ELF-1 (cell line): ENCODE measurements at regions not wholly inside any gene's neighbourhood (a gene's known extent, or its start where the extent isn't known, plus 50 kb on each side); places are given as distances from the start of the nearest gene placed in this dataset.
A peak's percentile ranks its signal among the peaks of the same experiment; 100 is the strongest.

Experiments used
- DNase-seq: peaks from one replicate; pipeline ENCODE4 v3.0.0-alpha.2; 2016; ENCODE audit warnings: low read depth, low spot score

DNA sequence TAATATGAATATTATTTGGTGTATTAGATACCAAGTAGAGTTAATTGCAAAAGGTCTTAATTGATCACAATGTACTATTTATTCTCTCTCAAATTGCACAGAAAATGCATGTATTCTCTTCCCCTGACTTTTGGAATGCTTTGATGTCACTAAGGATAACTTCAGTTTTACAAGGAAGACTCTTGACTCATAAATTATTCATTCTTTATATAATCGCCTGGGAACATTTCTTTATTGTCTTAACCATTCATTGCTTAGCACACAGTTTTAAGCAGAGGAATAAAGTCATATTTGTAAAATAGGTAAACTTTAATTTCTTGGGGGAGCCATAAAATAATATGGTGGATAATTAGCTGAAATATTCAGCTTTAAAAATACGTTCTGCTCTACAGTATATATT lies 306.0 kb upstream of the TMEM229A start:
- DNase-seq = no peak

DNA sequence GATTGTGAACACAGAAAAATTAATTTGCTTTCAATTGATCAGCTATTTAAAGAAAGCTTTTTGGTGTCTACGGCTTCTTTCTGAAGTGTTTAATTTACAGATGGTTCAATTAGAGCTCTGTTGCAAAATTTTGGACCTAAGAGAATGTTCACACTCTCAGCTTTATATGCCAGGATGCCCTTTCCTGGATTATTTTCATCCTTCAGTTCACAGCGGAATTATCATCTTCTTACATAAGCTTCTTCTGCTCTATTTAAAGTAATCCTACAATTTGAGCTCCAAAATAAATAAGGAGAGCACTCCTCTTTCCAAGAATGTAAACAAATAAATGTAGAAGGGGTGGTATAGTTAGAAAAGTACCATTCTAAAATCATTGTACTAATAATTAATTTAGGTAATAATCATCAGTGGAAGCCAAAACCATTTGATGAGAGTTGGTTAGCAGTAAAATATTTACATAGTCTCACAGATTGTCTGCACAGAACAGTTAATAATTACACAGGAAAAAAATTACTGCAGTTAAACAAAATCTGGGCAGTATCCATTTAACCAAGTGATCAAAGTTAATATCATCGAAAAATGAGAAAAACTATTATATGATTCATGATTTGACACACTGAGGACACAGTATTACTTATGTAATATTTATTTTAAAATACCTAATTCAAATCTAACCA lies 298.0 kb upstream of the TMEM229A start:
- DNase-seq = no peak

DNA sequence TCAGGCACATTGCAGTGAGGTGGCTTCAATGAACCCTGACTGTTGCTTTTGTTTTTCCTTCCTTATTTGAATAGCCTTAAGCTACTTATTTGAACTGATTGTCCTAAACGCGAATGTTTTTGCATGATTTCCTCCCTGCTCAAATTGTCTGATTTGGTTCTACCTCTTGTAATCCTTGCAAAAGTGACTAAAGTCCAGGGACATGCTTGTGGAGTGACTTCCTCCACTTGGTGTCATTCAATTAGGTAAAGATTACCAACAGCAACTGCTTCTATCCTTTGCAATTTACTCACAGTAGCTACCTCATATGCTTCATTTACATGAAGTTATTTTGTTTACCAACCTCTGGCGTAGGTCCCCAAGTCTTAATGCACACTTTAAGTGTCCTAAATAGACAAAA lies 295.9 kb upstream of the TMEM229A start:
- no peak for DNase-seq

DNA sequence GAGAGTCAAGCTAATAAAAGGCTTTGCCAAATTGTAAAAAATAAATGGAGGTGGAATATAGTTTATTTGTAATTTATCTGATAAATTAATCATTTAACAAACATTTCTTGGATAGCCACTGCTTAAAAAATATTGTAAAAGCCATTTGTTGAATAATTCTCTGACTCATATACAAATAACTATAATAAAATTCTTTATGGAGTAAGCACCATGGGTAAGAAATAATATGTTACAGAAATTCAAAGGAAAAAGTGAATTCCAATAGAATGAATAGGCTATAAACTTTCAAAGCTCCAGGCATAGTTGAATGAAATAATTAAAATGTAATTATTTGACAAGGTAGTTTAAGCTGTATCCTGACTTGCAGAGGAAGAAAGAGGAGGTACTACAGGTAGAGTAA lies 291.4 kb upstream of the TMEM229A start:
- no peak for DNase-seq

DNA sequence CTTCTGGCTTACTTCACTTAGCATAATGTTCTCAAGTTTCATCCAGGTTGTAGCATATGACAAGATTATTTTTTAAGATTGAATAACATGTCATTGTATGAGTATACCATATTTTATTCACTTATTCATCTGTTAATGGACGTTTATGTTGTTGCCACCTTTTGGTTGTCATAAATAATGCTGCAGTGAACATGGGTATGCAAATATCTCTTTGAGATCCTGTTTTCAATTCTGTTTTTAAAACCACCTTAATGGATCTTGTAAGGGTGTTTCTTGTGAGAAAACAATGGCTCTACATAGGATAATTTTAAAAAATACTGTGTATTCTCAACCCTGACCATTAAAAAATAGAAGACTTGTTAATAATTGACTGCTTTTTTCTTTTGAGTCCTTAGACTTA lies 290.7 kb upstream of the TMEM229A start:
- no peak for DNase-seq

DNA sequence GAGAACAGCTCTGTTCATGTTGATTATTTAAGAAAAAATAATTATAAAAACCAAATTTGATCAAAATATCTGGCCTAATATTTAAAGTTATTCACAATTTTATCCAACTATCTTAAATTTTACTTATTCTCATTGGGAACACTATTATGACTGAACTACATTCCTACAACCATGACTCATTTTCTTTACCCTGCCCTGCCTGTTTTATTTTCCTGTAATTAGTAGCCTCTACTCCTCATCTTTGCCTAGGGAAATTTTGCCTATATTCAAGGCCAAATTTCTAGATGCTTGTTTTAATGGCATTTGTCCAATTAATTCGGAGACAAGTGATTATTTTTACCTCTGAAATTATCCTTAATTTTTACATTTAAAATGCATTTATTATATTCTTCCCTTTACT lies 289.7 kb upstream of the TMEM229A start:
- no peak for DNase-seq

DNA sequence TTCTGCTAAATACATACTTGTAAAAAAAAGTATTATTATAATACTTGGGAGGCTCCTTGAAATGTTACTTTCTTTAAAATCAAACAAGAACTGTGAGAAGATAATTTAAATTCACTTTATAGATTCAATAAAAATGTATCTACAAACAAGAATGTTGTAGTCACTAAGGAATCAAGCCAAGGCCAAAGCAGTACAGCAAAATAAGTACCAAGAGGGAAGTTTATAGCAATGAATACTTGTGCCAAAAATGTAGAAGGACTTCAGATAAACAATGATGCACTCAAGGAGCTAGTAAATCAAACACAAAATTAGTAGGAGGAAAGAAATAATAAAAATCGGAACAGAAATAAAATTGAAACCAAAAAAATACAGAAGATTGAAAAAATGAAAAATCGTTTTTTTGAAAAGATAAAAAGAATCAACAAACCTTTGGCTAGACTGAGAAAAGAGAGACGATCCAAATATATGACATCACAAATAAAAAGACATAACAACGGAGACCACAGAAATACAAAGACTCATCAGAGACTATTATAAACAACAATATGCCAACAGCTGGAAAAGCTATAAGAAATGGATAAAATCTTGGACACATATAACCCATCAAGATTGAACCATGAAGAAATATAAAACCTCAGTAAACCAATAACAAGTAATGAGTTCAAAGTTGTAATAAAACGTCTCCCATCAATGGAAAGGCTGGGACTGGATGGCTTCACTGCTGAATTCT lies 286.0 kb upstream of the TMEM229A start:
- DNase-seq = no peak

DNA sequence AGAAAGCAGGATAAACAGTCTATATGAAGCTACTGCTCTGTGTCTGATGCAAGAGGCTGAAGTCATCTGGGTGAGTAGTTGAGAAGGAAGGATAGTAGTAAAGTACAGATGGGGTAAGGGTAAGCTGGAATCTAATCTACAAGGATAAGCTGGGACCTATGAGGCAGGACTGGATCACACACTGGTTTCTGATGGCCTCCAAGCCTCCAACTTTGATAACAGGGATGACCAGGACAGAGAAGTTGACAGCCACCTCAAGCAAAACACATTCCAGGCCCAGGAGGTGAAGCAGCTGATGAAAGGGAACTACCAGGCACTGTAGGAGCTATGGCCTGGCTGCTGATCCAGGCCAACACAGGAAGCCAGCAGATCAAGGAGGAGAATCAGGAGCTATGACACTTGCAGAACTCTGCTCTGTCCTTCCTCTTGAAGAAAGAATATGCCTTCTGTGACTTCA lies 278.1 kb upstream of the TMEM229A start:
- peak; percentile 14 for DNase-seq

DNA sequence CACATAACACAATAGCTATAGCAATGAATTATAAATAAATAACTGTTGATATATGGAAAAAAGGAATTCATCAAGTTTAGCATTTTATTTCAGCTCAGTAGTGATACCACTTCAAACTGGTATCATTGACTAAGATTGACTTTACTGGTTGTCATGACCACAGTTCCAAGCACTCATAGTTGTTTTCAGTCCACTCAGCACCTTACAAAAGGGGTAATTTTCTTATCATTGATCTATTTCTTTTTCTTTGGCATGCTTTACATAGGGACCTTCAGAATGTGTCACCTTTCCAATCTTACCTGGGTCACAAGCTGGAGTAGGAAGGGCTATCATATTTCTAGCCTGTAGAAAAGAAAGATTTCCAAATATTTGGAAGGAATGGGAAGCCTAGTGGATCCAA lies 275.5 kb upstream of the TMEM229A start:
- DNase-seq = no peak

DNA sequence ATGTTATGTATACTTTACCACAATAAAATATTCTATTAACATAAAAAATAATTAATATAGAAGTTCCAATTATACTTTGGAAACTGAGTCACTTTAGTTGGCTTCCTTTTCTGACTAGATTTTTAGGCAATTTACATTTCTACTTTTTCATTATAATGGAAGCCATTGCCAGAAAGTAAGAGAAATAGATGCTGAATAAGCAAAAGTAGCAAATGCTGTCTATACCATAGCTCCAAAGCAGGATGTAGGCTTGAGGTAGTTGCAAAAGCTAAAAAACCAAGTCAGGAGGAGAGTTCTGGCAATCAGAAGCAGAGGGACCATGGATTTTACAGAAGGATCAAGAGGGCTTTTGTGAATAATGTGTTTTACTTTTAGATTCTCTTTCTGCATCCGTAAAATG lies 262.4 kb upstream of the TMEM229A start:
- DNase-seq = no peak

DNA sequence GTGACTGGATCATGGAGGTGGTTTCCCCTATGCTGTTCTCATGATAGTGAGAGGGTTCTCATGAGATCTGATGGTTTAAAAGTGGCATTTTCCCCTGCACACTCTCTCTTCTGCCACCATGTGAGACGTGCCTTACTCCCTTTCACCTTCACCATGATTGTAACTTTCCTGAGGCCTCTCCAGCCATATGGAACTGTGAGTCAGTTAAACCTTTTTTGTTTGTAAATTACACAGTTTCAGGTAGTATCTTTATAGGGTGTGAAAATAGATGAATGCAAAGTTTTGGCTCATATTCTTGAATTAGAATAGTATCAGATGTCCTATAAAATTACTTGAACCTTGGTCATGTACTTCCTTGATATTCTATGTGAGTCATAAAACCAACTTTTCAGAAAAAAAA lies 252.1 kb upstream of the TMEM229A start:
- no peak for DNase-seq

DNA sequence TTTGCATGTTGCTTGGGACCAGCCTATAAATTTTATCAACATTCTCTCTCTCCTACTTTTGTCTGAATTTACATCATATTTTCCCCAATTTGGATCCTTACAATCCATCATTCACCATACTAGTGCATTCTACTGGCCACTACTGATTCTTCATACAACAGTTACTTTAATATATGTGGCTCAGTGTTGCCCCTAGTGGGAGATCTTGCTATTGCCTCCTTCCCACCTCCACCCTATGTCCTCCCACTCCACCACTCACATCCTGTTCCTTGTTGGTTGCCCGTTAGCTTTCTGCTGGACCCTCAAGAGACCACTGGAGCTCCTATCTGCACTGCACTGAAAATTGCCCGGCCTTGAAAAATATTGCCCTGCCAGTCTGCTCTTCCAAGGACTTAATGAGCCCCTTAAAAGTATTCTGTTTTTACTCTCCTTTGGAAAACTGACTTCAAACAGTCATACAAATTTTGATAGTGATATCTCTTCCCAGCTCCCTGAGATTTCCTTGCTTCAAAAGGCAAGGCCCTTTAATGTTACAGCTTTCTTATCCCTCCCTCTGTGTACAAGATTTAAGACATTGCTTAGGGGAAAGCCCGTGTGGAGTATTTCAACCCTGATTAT lies 243.2 kb upstream of the TMEM229A start:
- peak; percentile 39 for DNase-seq

DNA sequence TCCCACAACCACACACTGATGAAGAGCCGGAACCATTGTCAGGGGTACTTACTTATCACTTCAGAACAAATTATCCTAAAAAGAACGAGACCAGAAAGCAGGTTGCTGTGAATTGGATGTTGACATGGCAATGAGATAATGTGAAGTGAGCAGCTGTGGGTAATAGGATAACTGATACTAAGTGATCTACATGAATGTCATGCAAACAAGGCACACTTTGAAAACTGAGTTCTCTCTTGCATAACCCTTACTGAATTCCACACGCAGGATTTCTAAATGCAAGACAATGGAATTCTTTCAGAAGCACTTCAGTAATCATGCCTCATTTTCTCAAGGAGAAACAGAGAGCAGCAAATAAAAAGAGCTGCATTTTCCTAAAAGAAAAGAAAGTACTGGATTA lies 242.5 kb upstream of the TMEM229A start:
- no peak for DNase-seq

DNA sequence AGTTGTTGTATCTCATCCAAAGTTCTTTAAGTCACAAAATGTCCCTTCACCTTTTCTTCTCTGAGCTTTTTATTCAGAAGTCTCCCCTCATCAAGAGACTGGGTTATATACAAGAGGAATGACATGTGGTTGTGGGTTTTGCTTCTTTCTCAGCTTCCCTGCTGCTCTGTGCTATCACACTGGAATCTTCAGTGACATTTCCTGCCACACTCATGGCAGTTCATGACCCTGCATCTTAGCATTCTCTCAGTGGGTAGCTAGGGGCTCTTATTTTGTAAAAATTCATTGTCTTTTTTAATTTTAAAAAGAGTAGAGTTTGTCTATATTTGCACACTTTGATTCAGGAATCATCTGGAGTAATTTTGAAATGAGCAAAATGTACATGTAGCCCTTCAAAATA lies 236.9 kb upstream of the TMEM229A start:
- DNase-seq = no peak

DNA sequence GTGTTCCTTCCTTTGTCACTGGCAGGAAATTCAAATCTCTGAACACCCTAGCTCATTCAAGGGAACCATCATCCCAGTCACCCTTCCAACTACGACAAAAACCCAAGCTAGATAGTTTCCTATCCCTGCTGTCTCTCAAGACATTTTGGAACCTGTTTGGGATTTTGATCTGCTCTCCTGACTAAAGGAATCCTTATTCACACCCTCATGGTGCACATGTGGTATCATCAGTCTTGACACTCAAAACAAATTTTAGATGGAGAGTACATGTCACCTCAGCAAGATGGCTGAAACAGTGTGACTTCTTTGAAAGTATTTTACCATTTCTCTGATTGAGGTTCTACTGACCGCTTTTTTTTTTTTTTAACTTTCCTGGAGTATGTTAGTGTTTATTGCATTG lies 234.3 kb upstream of the TMEM229A start:
- no peak for DNase-seq

DNA sequence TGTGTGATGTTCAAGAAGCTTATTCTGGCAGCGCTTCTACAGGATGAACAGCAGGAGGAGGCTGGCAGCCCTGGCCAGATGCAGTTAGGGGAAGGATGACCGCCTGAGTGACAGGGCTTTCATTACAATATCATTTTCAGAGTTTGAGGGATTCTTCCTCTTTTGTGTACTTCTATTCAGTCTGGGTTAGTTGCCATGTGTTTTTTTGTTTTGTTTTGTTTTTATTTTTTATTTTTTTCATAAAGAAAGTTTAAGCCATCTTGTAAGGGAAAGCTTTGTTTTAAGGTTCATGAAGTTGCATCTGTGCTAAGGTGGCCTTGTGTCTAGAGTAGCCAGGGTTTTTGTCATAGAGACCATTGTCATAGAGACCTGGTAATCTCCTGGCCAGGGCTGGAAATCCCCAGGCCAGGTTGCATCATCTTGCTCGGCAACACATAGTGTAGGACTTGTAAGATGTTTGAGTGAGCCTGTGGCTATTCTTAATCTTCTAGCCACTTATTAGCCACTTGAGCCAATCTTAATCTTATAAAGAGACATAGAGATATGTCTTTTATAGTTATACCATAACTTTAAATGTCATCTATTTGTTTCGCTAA lies 230.5 kb upstream of the TMEM229A start:
- peak; percentile 16 for DNase-seq

DNA sequence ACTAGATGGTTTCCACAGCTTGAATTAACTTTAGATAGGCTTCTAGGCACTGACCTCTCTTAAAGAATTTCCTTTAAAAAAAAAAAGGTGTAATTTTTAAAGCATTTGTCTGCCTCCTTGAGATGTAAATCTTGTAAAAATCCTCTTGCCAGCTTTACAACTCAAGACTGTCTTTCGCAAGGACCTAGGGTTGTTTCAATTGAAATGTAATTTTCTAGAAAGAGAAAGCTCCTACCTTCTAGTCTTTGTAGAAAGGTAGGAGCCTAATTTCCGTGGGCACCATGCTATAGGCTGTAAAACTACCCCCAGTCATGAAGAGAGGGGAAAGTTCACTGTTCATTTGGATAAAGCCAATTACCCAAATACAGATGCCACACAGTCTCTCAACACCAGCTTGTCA lies 228.8 kb upstream of the TMEM229A start:
- no peak for DNase-seq

DNA sequence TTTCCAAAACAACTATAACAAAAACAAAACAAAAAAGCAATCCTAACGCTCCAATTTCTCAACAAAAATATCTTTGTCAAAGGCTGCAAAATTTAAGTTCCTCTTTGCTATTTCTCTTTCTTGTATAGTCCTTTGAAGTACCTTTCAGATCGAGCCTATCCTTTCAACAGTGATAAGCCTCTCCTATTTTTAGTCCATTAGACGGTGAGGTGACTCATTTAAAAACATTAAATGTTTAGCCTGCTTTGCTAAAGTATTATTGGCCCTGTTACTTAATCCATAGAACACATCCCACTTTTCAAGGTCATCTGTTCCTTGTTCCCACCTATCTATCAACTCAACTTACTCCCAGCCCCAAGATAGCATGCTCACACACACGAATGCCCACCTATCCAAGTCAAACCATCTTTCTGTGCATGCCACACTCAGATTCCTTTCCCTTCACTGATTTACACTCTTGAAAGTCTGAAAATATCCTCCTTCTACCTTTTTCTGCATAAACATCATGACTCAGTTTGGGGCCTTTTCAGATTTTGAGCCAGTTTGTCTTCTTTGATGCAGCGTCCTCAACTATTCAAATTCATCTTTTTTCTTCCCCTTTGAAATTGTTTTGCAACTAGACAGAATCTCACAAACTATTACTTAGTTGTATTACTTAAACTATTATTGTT lies 224.9 kb upstream of the TMEM229A start:
- DNase-seq = no peak

DNA sequence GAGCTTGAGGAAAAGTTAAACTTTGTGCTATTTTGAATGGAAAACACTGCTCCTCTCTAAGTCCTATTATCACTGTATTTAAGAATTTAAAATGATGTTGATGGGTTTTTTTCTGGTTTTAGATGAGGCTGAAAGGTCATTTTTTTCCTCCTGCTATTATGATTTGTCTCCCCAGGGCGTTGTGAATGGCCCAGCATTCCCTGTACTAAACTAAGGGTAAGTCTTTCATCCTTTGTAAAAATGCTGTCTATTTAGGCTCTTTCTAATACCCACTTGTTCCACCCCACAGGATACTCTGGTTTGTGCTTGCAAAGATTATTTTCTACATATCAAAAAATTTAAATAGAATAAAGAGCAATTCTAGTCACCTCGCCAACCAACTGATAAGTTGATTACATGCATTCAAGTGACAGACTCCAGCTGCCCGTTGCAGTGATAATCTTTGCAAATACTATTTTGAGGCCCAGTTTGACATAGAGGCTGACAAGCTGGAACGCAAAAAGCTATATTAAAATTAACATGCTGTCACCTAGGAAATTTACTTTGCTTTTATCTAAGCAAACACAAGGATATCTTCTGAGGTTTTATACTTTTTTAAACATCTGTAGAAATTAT lies 222.3 kb upstream of the TMEM229A start:
- no peak for DNase-seq

DNA sequence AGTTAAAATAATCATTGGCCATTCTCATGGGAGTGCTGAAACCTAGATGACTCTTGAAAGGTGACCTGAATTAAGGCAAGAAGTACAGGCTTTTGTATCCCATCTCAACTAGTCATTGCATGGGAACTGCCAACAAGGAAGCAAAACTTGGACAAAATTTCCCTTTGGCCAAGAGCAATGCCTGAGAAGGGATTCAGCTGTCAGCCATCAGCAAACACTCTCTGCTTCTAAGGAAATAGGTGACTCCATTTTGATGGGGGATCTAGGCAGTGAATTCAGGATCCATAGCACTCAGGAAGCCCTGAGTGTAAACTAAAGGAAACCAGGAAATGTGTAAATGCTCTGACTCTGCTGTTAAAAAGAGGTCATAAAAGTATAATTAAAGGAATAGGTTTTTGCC lies 221.5 kb upstream of the TMEM229A start:
- DNase-seq = no peak

DNA sequence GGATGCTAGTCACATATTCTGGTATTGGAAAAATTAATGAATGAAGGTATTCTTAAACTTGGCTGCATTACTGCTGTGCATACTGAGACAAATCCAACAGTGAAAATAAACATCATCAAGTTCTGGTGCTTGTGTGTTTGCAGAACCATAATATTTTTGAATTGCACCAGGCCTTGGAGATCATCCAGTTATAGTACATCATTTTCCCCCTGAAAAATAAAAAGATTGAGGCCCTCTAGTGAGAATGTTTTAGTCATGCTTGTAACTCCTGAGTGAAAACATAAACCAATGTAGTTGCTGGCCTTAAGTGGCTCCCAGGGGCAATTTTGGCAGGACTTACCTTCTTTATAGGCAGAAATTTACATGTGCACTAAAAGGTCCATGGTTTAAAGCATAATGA lies 218.8 kb upstream of the TMEM229A start:
- DNase-seq = no peak
